ENCODE measurements at regions not wholly inside any gene's neighbourhood (a gene's known extent, or its start where the extent isn't known, plus 50 kb on each side); places are given as distances from the start of the nearest gene placed in this dataset.

GRCh38 chr17:79239205-79239604 lies 164.6 kb downstream of the ENGASE start:
- DNase-seq (ENCODE audit: extremely low read depth, low read depth) = no peak

- no peak for DNase-seq (ENCODE audit: extremely low read depth, low read depth)
Observed at GRCh38 chr17:79237448-79238053, 162.9 kb downstream of the ENGASE start.

GRCh38 chr17:79235808-79236207 lies 161.2 kb downstream of the ENGASE start:
- no peak for DNase-seq (ENCODE audit: extremely low read depth, low read depth)

- no peak for DNase-seq (ENCODE audit: extremely low read depth, low read depth)
Observed at GRCh38 chr17:79233916-79234551, 159.4 kb downstream of the ENGASE start.

GRCh38 chr17:79232957-79233356 lies 158.3 kb downstream of the ENGASE start:
- DNase-seq (ENCODE audit: extremely low read depth, low read depth) = no peak

- no peak for DNase-seq (ENCODE audit: extremely low read depth, low read depth)
Observed at GRCh38 chr17:79231766-79232287, 157.2 kb downstream of the ENGASE start.

- DNase-seq (ENCODE audit: extremely low read depth, low read depth) = no peak
Observed at GRCh38 chr17:79230576-79230975, 156.0 kb downstream of the ENGASE start.

GRCh38 chr17:79226037-79226436 lies 151.4 kb downstream of the ENGASE start:
- DNase-seq (ENCODE audit: extremely low read depth, low read depth) = no peak

GRCh38 chr17:79224903-79225302 lies 150.3 kb downstream of the ENGASE start:
- no peak for DNase-seq (ENCODE audit: extremely low read depth, low read depth)

GRCh38 chr17:79224476-79224875 lies 149.9 kb downstream of the ENGASE start:
- DNase-seq (ENCODE audit: extremely low read depth, low read depth) = no peak

GRCh38 chr17:79223953-79224352 lies 149.3 kb downstream of the ENGASE start:
- DNase-seq (ENCODE audit: extremely low read depth, low read depth) = no peak

GRCh38 chr17:79223471-79223870 lies 148.8 kb downstream of the ENGASE start:
- no peak for DNase-seq (ENCODE audit: extremely low read depth, low read depth)

GRCh38 chr17:79221597-79221996 lies 147.0 kb downstream of the ENGASE start:
- DNase-seq (ENCODE audit: extremely low read depth, low read depth) = no peak

- DNase-seq (ENCODE audit: extremely low read depth, low read depth) = no peak
Observed at GRCh38 chr17:79220713-79221291, 146.2 kb downstream of the ENGASE start.

GRCh38 chr17:79220201-79220712 lies 145.6 kb downstream of the ENGASE start:
- DNase-seq (ENCODE audit: extremely low read depth, low read depth) = no peak

- DNase-seq (ENCODE audit: extremely low read depth, low read depth) = no peak
Observed at GRCh38 chr17:79219208-79219935, 144.7 kb downstream of the ENGASE start.

- no peak for DNase-seq (ENCODE audit: extremely low read depth, low read depth)
Observed at GRCh38 chr17:79218825-79219200, 144.2 kb downstream of the ENGASE start.

- DNase-seq (ENCODE audit: extremely low read depth, low read depth) = no peak
Observed at GRCh38 chr17:79218175-79218824, 143.7 kb downstream of the ENGASE start.

GRCh38 chr17:79217473-79218135 lies 143.0 kb downstream of the ENGASE start:
- DNase-seq (ENCODE audit: extremely low read depth, low read depth) = no peak

GRCh38 chr17:79216826-79217225 lies 142.2 kb downstream of the ENGASE start:
- DNase-seq (ENCODE audit: extremely low read depth, low read depth) = no peak
